ENCODE measurements at regions not wholly inside any gene's neighbourhood (a gene's known extent, or its start where the extent isn't known, plus 50 kb on each side); places are given as distances from the start of the nearest gene placed in this dataset.

DNA sequence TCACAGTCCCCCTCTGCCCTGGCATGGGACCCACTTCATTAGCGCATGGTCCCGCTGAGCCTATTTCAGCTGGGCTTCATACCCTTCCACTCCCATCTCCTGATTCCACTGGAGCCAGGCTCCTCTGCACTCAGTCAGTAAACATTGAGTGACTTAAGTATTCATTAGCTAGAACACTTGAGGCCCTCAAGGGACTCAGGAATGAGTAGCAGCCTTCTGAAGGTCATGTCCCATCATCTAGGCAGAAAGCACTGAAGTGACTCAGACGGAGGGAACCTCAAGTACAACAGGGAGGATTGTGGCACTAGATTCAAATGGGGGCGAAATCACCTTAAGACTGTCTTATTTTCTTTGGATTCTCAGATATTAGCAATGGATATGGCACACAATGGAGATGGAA, 186.6 kb upstream of the INHBA start:
- no peaks in the 10 kb centered on the region for H3K36me3 ChIP-seq (replicated peaks; ENCODE audit: low read depth, low read length)
- H3K4me2 ChIP-seq (ENCODE audit: low read length): no peak overlapping the region
- H3K79me2 ChIP-seq (ENCODE audit: low read length): no peaks in the 10 kb centered on the region
- peaks cover 55% of the 10 kb centered on the region for H3K27me3 ChIP-seq (ENCODE audit: low read depth, low read length)
- no peaks in the 10 kb centered on the region for H3K9me3 ChIP-seq (ENCODE audit: insufficient read depth, low read length)
- no peak overlapping the region for H3K4me3 ChIP-seq (ENCODE audit: low read length)
- no peak overlapping the region for H3K27ac ChIP-seq (ENCODE audit: low read length)
- peaks cover 7% of the 10 kb centered on the region for H3K4me1 ChIP-seq (ENCODE audit: low read length)
- no peak overlapping the region for H3K9ac ChIP-seq (ENCODE audit: low read length)
- H4K20me1 ChIP-seq (ENCODE audit: insufficient read depth, low read length): no peaks in the 10 kb centered on the region
- H2AFZ ChIP-seq (ENCODE audit: low read depth, low read length): no peak overlapping the region
- no peak for TF ChIP-seq EZH2phosphoT487 (IDR thresholded peaks at IDR 0.05; ENCODE audit: low read depth)
- TF ChIP-seq, protein P1, sequence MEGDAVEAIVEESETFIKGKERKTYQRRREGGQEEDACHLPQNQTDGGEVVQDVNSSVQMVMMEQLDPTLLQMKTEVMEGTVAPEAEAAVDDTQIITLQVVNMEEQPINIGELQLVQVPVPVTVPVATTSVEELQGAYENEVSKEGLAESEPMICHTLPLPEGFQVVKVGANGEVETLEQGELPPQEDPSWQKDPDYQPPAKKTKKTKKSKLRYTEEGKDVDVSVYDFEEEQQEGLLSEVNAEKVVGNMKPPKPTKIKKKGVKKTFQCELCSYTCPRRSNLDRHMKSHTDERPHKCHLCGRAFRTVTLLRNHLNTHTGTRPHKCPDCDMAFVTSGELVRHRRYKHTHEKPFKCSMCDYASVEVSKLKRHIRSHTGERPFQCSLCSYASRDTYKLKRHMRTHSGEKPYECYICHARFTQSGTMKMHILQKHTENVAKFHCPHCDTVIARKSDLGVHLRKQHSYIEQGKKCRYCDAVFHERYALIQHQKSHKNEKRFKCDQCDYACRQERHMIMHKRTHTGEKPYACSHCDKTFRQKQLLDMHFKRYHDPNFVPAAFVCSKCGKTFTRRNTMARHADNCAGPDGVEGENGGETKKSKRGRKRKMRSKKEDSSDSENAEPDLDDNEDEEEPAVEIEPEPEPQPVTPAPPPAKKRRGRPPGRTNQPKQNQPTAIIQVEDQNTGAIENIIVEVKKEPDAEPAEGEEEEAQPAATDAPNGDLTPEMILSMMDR (IDR thresholded peaks at IDR 0.05; ENCODE audit: low read depth, low read length): no peak

DNA sequence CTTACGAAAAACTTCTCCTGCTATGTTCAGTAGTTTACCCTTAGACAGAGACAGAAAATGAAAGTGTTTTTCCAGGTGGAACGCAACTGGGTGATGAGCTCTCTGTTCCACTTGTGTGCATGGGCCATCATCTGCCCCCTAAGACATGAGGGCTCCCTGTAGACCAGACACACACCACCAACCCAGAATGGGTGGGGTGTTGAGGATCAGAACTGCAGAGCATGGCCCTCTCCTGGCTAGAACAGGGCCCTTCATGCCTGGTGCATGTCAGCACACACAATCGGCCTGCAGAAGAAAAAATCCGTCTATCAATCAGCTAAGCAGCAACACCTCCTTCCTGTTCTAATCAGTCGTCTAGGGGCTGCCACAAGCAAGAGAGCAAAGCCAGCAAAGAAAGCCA, 186.2 kb upstream of the INHBA start:
- Histone ChIP-seq H3K4me2 (ENCODE audit: low read length) (no peak overlapping the region), H3K9me3 (ENCODE audit: insufficient read depth, low read length) (no peaks in the 10 kb centered on the region), H2AFZ (ENCODE audit: low read depth, low read length) (no peak overlapping the region), H3K36me3 (replicated peaks; ENCODE audit: low read depth, low read length) (no peaks in the 10 kb centered on the region), H3K79me2 (ENCODE audit: low read length) (no peaks in the 10 kb centered on the region), H3K4me3 (ENCODE audit: low read length) (no peak overlapping the region), H3K4me1 (ENCODE audit: low read length) (peaks cover 7% of the 10 kb centered on the region), H3K27ac (ENCODE audit: low read length) (no peak overlapping the region), H4K20me1 (ENCODE audit: insufficient read depth, low read length) (no peaks in the 10 kb centered on the region), H3K27me3 (ENCODE audit: low read depth, low read length) (peaks cover 60% of the 10 kb centered on the region), H3K9ac (ENCODE audit: low read length) (no peak overlapping the region)
- no peak for TF ChIP-seq EZH2phosphoT487 (IDR thresholded peaks at IDR 0.05; ENCODE audit: low read depth)
- TF ChIP-seq, protein P1 (IDR thresholded peaks at IDR 0.05; ENCODE audit: low read depth, low read length): no peak

DNA sequence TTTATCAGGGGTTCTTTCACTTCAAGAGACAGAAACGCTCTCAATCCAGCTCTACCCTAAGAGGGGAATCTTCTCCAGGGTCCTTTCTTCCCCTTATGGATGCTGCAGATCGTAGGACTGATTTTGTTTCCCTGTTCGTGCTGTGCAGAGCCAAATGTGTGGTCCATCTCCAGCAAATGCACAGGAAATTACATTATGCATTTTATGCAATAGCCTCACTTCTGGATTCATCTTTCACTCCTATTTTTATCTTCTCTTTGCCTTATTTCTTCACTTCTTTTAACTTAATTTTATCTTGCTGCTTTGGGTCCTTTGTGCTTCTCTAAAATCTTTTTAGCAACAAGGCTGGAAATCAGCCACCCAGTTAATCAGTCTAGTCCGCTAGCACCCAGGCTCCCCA, 184.5 kb upstream of the INHBA start:
- no peak overlapping the region for H3K4me3 ChIP-seq (ENCODE audit: low read length)
- H3K79me2 ChIP-seq (ENCODE audit: low read length): no peaks in the 10 kb centered on the region
- H3K27me3 ChIP-seq (ENCODE audit: low read depth, low read length): peaks cover 74% of the 10 kb centered on the region
- H3K27ac ChIP-seq (ENCODE audit: low read length): no peak overlapping the region
- no peaks in the 10 kb centered on the region for H3K36me3 ChIP-seq (replicated peaks; ENCODE audit: low read depth, low read length)
- no peak overlapping the region for H2AFZ ChIP-seq (ENCODE audit: low read depth, low read length)
- H3K9ac ChIP-seq (ENCODE audit: low read length): no peak overlapping the region
- H3K4me1 ChIP-seq (ENCODE audit: low read length): peaks cover 13% of the 10 kb centered on the region
- no peaks in the 10 kb centered on the region for H4K20me1 ChIP-seq (ENCODE audit: insufficient read depth, low read length)
- TF ChIP-seq, protein P1 (IDR thresholded peaks at IDR 0.05; ENCODE audit: low read depth, low read length): no peak
- no peak for TF ChIP-seq EZH2phosphoT487 (IDR thresholded peaks at IDR 0.05; ENCODE audit: low read depth)
- H3K9me3 ChIP-seq (ENCODE audit: insufficient read depth, low read length): peaks cover 5% of the 10 kb centered on the region; the same call in 1 of the 2 replicates
- no peak overlapping the region for H3K4me2 ChIP-seq (ENCODE audit: low read length)

DNA sequence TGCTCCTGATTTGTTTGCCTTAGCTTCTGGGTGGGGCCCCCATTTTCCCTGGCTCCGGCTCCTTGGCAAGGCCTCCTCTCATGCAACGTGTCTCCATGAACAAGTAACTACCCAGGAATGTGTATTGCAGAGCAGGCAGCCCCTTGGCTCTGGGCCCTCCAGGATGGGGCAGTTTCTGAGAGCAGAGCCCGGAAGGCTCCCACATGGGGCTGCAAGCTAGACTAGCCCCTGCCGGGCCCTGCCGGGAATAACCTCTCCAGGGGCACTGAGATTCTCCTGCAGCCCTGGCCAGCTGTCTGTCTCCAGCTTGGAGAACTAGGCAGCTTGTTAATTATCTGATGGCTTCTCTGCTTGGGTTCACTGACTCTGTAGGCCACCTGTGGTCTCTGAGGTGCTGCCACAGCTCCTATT, 184.0 kb upstream of the INHBA start:
- Histone ChIP-seq H3K27ac (ENCODE audit: low read length) (no peak overlapping the region), H3K4me1 (ENCODE audit: low read length) (peaks cover 18% of the 10 kb centered on the region)

More for the DNA sequence above, 184.0 kb upstream of the INHBA start:
- H3K4me2 ChIP-seq (ENCODE audit: low read length): no peak overlapping the region
- no peaks in the 10 kb centered on the region for H3K79me2 ChIP-seq (ENCODE audit: low read length)
- H3K9me3 ChIP-seq (ENCODE audit: insufficient read depth, low read length): peaks cover 7% of the 10 kb centered on the region; the same call in 1 of the 2 replicates
- no peaks in the 10 kb centered on the region for H3K36me3 ChIP-seq (replicated peaks; ENCODE audit: low read depth, low read length)
- no peak overlapping the region for H2AFZ ChIP-seq (ENCODE audit: low read depth, low read length)
- no peak for TF ChIP-seq EZH2phosphoT487 (IDR thresholded peaks at IDR 0.05; ENCODE audit: low read depth)
- TF ChIP-seq, protein P1 (IDR thresholded peaks at IDR 0.05; ENCODE audit: low read depth, low read length): no peak
- H3K4me3 ChIP-seq (ENCODE audit: low read length): no peak overlapping the region
- H4K20me1 ChIP-seq (ENCODE audit: insufficient read depth, low read length): no peaks in the 10 kb centered on the region
- H3K9ac ChIP-seq (ENCODE audit: low read length): no peak overlapping the region
- peaks cover 75% of the 10 kb centered on the region for H3K27me3 ChIP-seq (ENCODE audit: low read depth, low read length)
